Tibial nerve (tissue), 4 donors: ENCODE measurements at regions not wholly inside any gene's neighbourhood (a gene's known extent, or its start where the extent isn't known, plus 50 kb on each side); places are given as distances from the start of the nearest gene placed in this dataset.

ENCODE experiments used
- EP300 ChIP-seq, 2 donors: sonication (generic); formaldehyde crosslinking; IDR thresholded peaks; one replicate each; pipeline ENCODE4 v1.6.1; 2017; ENCODE audit warnings: antibody characterized with exemption in 2 of 2, mild to moderate bottlenecking in 1 of 2
- POLR2A ChIP-seq, 2 donors: fragments of 450-650 bp; IDR thresholded peaks; one replicate each; pipeline ENCODE4 v1.6.1; 2017; ENCODE audit warnings: antibody characterized with exemption in 2 of 2, mild to moderate bottlenecking in 2 of 2, moderate library complexity in 2 of 2
- TF ChIP-seq, protein P1 (sequence below), 5 experiments: fragments of 200-600 bp in 3 of 5; fragments of 450-650 bp in 2 of 5; sonication (generic) in 3 of 5; IDR thresholded peaks; one replicate each; pipeline ENCODE4 v1.5.1; 2016 to 2019; ENCODE audit warnings: antibody characterized with exemption in 5 of 5, mild to moderate bottlenecking in 3 of 5, moderate library complexity in 2 of 5

DNA sequence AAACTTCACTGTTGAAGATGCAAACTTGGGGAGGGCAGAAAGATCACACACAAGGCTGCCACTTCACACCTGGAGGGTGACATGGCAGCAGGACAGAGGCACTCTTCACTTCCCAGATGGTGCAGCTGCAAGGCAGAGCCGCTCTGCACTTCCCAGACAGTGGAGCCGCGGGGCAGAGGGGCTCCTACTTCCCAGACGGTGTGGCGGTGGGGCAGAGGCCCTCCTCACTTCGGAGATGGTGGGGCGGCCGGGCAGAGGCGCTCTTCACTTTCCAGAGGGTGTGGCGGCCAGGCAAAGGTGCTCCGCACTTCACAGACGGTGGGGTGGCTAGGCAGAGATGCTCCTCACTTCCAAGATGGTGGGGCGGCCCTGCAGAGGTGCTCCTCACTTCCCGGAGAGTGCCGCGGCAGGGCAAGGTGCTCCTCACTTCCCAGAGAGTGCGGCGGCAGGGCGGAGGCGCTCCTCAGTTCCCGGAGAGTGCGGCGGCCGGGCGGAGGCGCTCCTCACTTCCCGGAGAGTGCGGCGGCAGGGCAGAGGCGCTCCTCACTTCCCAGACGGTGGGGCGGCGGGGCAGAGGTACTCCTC is 58.3 kb upstream of the PPP1R9A start:
- TF ChIP-seq, protein P1, sequence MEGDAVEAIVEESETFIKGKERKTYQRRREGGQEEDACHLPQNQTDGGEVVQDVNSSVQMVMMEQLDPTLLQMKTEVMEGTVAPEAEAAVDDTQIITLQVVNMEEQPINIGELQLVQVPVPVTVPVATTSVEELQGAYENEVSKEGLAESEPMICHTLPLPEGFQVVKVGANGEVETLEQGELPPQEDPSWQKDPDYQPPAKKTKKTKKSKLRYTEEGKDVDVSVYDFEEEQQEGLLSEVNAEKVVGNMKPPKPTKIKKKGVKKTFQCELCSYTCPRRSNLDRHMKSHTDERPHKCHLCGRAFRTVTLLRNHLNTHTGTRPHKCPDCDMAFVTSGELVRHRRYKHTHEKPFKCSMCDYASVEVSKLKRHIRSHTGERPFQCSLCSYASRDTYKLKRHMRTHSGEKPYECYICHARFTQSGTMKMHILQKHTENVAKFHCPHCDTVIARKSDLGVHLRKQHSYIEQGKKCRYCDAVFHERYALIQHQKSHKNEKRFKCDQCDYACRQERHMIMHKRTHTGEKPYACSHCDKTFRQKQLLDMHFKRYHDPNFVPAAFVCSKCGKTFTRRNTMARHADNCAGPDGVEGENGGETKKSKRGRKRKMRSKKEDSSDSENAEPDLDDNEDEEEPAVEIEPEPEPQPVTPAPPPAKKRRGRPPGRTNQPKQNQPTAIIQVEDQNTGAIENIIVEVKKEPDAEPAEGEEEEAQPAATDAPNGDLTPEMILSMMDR (IDR thresholded peaks at IDR 0.05) = no peak
- no peak for TF ChIP-seq POLR2A (IDR thresholded peaks at IDR 0.05)
- no peak for TF ChIP-seq EP300 (IDR thresholded peaks at IDR 0.05)
